B cell (primary cell): ENCODE measurements at regions not wholly inside any gene's neighbourhood (a gene's known extent, or its start where the extent isn't known, plus 50 kb on each side); places are given as distances from the start of the nearest gene placed in this dataset.

Experiments
- ATAC-seq: fragments of 200-7000 bp; cut with Tn5 transposase; one replicate; pipeline ENCODE4 v1.10.0; 2021; ENCODE audit warnings: low read depth, mild to moderate bottlenecking, moderate number of reproducible peaks, moderate library complexity
- CTCF ChIA-PET: fragments of 350-600 bp; sonication (Branson Sonifier 250); formaldehyde crosslinking; loops from one replicate; lab custom pipeline; 2021; ENCODE audit warnings: antibody characterized with exemption, inconsistent platforms; lab: Charles Lee
- POLR2A ChIA-PET: fragments of 350-600 bp; sonication (Branson Sonifier 250); formaldehyde crosslinking; loops from one replicate; lab custom pipeline; 2021; ENCODE audit warnings: antibody characterized with exemption; lab: Charles Lee
- DNase-seq: peaks from one replicate; pipeline ENCODE4 v3.0.0; 2013
- H2AFZ ChIP-seq: 2 replicates; pipeline ENCODE4 v1.6.1; 2012; ENCODE audit warnings: mild to moderate bottlenecking, low read depth, low read length; ENCODE audit not compliant: insufficient read depth, poor library complexity, severe bottlenecking
- H3K27ac ChIP-seq, 2 donors: 1 replicate in 1 of 2; 2 replicates in 1 of 2; pipeline ENCODE4 v1.5.1; 2012 to 2013; ENCODE audit warnings: low read length in 2 of 2, mild to moderate bottlenecking in 2 of 2, moderate library complexity in 1 of 2
- H3K27me3 ChIP-seq, 4 experiments: fragments of 200-600 bp in 1 of 4; sonication (generic) in 1 of 4; replicated peaks in 1 of 4; 1 replicate in 2 of 4; 2 replicates in 2 of 4; pipeline versions ENCODE4 v1.6.1 to v1.7.0; 2013 to 2016; ENCODE audit warnings: low read length in 3 of 4, mild to moderate bottlenecking in 2 of 4, mixed read lengths in 1 of 4, moderate library complexity in 1 of 4; ENCODE audit not compliant: insufficient read depth in 4 of 4, control insufficient read depth in 3 of 4; ENCODE audit errors: control extremely low read depth in 1 of 4
- H3K36me3 ChIP-seq, 2 experiments: replicated peaks in 1 of 2; 1 replicate in 1 of 2; 2 replicates in 1 of 2; pipeline versions ENCODE4 v1.6.1 to v1.7.1; 2013; ENCODE audit warnings: low read length in 1 of 2; ENCODE audit not compliant: insufficient read depth in 2 of 2, control insufficient read depth in 1 of 2; ENCODE audit errors: control extremely low read depth in 1 of 2, extremely low read depth in 1 of 2
- H3K4me1 ChIP-seq, 2 donors: fragments of 200-600 bp in 1 of 2; sonication (generic) in 1 of 2; 1 replicate in 1 of 2; 2 replicates in 1 of 2; pipeline versions ENCODE4 v1.5.1 to v1.6.1; 2013 to 2017; ENCODE audit warnings: low read length in 2 of 2; ENCODE audit not compliant: control insufficient read depth in 2 of 2, insufficient read depth in 2 of 2
- H3K4me2 ChIP-seq: replicated peaks from 2 replicates; pipeline ENCODE3; 2012; ENCODE audit warnings: mild to moderate bottlenecking, low read depth, low read length; ENCODE audit not compliant: poor library complexity, severe bottlenecking
- H3K4me3 ChIP-seq, 5 experiments: fragments of 200-600 bp in 1 of 5; sonication (generic) in 1 of 5; 1 replicate in 3 of 5; 2 replicates in 2 of 5; pipeline versions ENCODE4 v1.5.1 to v1.7.0; 2011 to 2016; ENCODE audit warnings: low read length in 4 of 5, mild to moderate bottlenecking in 4 of 5, low read depth in 2 of 5, control low read depth in 1 of 5, moderate library complexity in 1 of 5; ENCODE audit not compliant: insufficient read depth in 1 of 5; ENCODE audit errors: control extremely low read depth in 1 of 5, extremely low read depth in 1 of 5
- H3K79me2 ChIP-seq: fragments of 200-600 bp; sonication (generic); one replicate; pipeline ENCODE4 v1.6.0; 2016; ENCODE audit warnings: low read length; ENCODE audit not compliant: control insufficient read depth, insufficient read depth
- H3K9ac ChIP-seq: fragments of 200-600 bp; sonication (generic); 2 replicates; pipeline ENCODE4 v1.6.1; 2017; ENCODE audit warnings: mild to moderate bottlenecking, low read length, moderate library complexity
- H3K9me3 ChIP-seq, 3 donors: one replicate each; pipeline versions ENCODE4 v1.6.1 to v1.7.1; 2013; ENCODE audit warnings: low read length in 2 of 3; ENCODE audit not compliant: control insufficient read depth in 2 of 3, insufficient read depth in 1 of 3; ENCODE audit errors: control extremely low read depth in 1 of 3
- H4K20me1 ChIP-seq: 2 replicates; pipeline ENCODE4 v1.6.0; 2012; ENCODE audit warnings: mild to moderate bottlenecking, low read length; ENCODE audit not compliant: insufficient read depth, control insufficient read depth, poor library complexity, severe bottlenecking
- H3K27ac Mint-ChIP-seq: one replicate; pipeline ENCODE4 v1.8.0; 2021; ENCODE audit warnings: mixed read lengths
- H3K27me3 Mint-ChIP-seq: one replicate; pipeline ENCODE4 v1.8.0; 2021; ENCODE audit warnings: mixed read lengths
- H3K4me1 Mint-ChIP-seq: one replicate; pipeline ENCODE4 v1.8.0; 2021; ENCODE audit warnings: mixed read lengths
- H3K4me3 Mint-ChIP-seq: one replicate; pipeline ENCODE4 v1.8.0; 2021; ENCODE audit warnings: mixed read lengths
- H3K9me3 Mint-ChIP-seq: one replicate; pipeline ENCODE4 v1.8.0; 2022; ENCODE audit warnings: mixed read lengths; ENCODE audit not compliant: insufficient read depth
- CTCF ChIP-seq: fragments of 200-600 bp; IDR thresholded peaks from one replicate; pipeline ENCODE4 v1.8.0; 2022; ENCODE audit warnings: antibody characterized with exemption, mild to moderate bottlenecking
- EZH2 ChIP-seq: IDR thresholded peaks from 2 replicates; pipeline ENCODE4 v1.6.1; 2012; ENCODE audit warnings: borderline replicate concordance, low read depth, mild to moderate bottlenecking, moderate library complexity, low read length; ENCODE audit not compliant: insufficient read depth, poor library complexity, severe bottlenecking
- WGBS: methylation state at CpG from one replicate; pipeline ENCODE4 v1.1.5; 2013; ENCODE audit warnings: missing lambda C conversion rate; ENCODE audit not compliant: insufficient coverage; 5-methylcytosine and 5-hydroxymethylcytosine counted together
- intact Hi-C: fragments of 100-400 bp; cut with micrococcal nuclease; formaldehyde crosslinking; loops from one replicate; pipeline ENCODE4 v1.10.0; 2022

GRCh38 chr12:42976620-42977019 lies 387.1 kb upstream of the PRICKLE1 start:
- H3K9me3 ChIP-seq, result peaks cover 0 to 2% (median 0%) of the 10 kb centered on the region in 3 donors
- H3K9me3 Mint-ChIP-seq, result peaks cover 7% of the 10 kb centered on the region
- no peak overlapping the region for H3K4me3 ChIP-seq
- H3K27ac ChIP-seq, result no peak overlapping the region
- H3K9ac ChIP-seq, result no peak overlapping the region
- H4K20me1 ChIP-seq, result no peaks in the 10 kb centered on the region
- no peak for DNase-seq
- intact Hi-C loops, result no loop called here
- POLR2A ChIA-PET, result no interaction called here
- no peak overlapping the region for H2AFZ ChIP-seq
- no peak for ATAC-seq
- H3K4me1 ChIP-seq, result no peaks in the 10 kb centered on the region
- no peak overlapping the region for H3K27ac Mint-ChIP-seq
- TF ChIP-seq CTCF, result no peak
- TF ChIP-seq EZH2, result no peak
- H3K4me3 Mint-ChIP-seq, result no peak overlapping the region
- H3K79me2 ChIP-seq, result no peaks in the 10 kb centered on the region
- no peaks in the 10 kb centered on the region for H3K27me3 ChIP-seq
- no peaks in the 10 kb centered on the region for H3K4me1 Mint-ChIP-seq
- H3K27me3 Mint-ChIP-seq, result no peaks in the 10 kb centered on the region
- H3K4me2 ChIP-seq, result no peak overlapping the region
- CTCF ChIA-PET, result no interaction called here
- no peaks in the 10 kb centered on the region for H3K36me3 ChIP-seq

- ATAC-seq (no peak), DNase-seq (no peak)
- Histone ChIP-seq H3K4me3 (no peak overlapping the region), H3K4me1 (no peaks in the 10 kb centered on the region), H3K9ac (no peak overlapping the region), H3K4me2 (no peak overlapping the region), H4K20me1 (no peaks in the 10 kb centered on the region), H3K36me3 (no peaks in the 10 kb centered on the region), H3K9me3 (peaks cover 0 to 2% (median 0%) of the 10 kb centered on the region in 3 donors), H3K79me2 (no peaks in the 10 kb centered on the region), H2AFZ (no peak overlapping the region), H3K27me3 (no peaks in the 10 kb centered on the region), H3K27ac (no peak overlapping the region)
- no peaks in the 10 kb centered on the region for H3K27me3 Mint-ChIP-seq
- no peak overlapping the region for H3K27ac Mint-ChIP-seq
- H3K4me3 Mint-ChIP-seq, result no peak overlapping the region
- ChIA-PET POLR2A (no interaction called here), CTCF (no interaction called here)
- TF ChIP-seq CTCF (no peak), EZH2 (no peak)
- H3K4me1 Mint-ChIP-seq, result no peaks in the 10 kb centered on the region
- intact Hi-C loops, result no loop called here
- WGBS, result no CpG with 5 or more reads among the region's 3 CpGs
- peaks cover 7% of the 10 kb centered on the region for H3K9me3 Mint-ChIP-seq
Observed at GRCh38 chr12:42976122-42976521, 386.6 kb upstream of the PRICKLE1 start.
